HG02943 (cell line): ENCODE measurements at regions not wholly inside any gene's neighbourhood (a gene's known extent, or its start where the extent isn't known, plus 50 kb on each side); places are given as distances from the start of the nearest gene placed in this dataset.

ENCODE experiments used
- ATAC-seq: cut with Tn5 transposase; IDR thresholded peaks from one replicate; pipeline ENCODE4 v1.9.1; 2021; ENCODE audit warnings: mild to moderate bottlenecking, low read depth, moderate library complexity; ENCODE audit not compliant: unreplicated experiment

- ATAC-seq = no peak
Observed at GRCh38 chr4:19729886-19730651, 521.6 kb upstream of the SLIT2 start.

DNA sequence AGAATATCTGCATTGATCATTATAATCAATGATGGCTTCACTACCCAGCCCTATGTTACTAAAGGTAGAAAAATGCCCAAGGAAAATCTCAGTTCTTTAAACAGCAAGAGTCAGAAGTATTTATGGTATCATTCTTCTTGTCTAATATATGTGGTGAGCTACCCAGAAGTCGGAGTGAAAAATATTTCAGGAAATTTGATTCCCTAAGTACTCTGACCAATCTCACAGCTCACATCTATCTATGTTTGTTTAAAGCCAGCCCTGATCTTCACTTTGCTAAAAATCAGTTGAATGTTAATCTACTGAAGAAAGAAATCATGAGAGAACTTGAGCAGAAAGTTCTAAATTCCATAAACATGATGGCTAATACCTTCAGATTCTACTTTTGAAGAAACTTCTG lies 522.9 kb upstream of the SLIT2 start:
- no peak for ATAC-seq

- ATAC-seq = no peak
Observed at GRCh38 chr4:19727141-19727540, 524.6 kb upstream of the SLIT2 start.

DNA sequence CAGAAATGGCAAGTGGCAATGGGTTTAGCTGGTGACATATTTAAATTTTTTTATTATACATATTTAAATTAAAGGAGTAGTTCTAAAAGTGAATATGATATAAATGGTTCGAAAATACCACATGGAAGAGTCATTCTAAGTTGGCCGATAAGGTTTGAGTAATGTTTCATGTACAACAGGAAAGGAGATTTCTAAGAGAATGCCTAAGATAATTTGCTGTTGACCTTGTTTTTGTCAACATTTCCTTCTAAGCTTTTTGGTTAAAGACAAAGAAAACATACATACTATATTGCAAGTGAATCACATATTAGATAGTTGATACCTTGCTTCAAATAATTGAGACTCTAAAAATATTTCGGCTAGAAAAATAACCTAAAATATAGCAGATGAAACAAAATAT lies 526.6 kb upstream of the SLIT2 start:
- ATAC-seq = no peak

GRCh38 chr4:19722404-19722803 lies 529.3 kb upstream of the SLIT2 start:
- ATAC-seq = no peak

- ATAC-seq = no peak
Observed at GRCh38 chr4:19721587-19721986, 530.1 kb upstream of the SLIT2 start.

GRCh38 chr4:19720610-19721009 lies 531.1 kb upstream of the SLIT2 start:
- no peak for ATAC-seq

- ATAC-seq = no peak
Observed at GRCh38 chr4:19720190-19720589, 531.5 kb upstream of the SLIT2 start.

GRCh38 chr4:19711871-19712270 lies 539.8 kb upstream of the SLIT2 start:
- ATAC-seq = no peak

- no peak for ATAC-seq
Observed at GRCh38 chr4:19707876-19708275, 543.8 kb upstream of the SLIT2 start.

DNA sequence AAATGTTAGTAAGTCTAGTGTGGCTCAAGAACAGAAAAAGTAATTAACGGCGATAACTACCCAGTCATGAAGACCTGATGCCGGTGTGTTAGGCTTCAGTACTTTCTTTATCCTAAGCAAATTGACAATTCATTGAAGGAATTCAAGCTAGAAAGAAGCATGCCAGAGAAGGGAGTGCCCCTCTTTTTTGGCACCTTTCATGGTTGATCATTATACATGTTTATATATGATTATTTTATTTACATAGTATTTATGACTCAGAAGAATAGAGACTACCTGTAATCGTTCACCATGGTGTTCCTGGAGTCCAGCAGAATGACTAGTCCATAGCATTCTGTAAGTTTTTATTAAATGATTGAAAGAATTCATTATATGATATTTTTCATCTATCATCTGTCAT lies 548.3 kb upstream of the SLIT2 start:
- ATAC-seq = no peak

GRCh38 chr4:19700992-19701391 lies 550.7 kb upstream of the SLIT2 start:
- ATAC-seq = no peak

GRCh38 chr4:19698961-19699360 lies 552.7 kb upstream of the SLIT2 start:
- no peak for ATAC-seq

GRCh38 chr4:19694812-19695211 lies 556.9 kb upstream of the SLIT2 start:
- no peak for ATAC-seq

DNA sequence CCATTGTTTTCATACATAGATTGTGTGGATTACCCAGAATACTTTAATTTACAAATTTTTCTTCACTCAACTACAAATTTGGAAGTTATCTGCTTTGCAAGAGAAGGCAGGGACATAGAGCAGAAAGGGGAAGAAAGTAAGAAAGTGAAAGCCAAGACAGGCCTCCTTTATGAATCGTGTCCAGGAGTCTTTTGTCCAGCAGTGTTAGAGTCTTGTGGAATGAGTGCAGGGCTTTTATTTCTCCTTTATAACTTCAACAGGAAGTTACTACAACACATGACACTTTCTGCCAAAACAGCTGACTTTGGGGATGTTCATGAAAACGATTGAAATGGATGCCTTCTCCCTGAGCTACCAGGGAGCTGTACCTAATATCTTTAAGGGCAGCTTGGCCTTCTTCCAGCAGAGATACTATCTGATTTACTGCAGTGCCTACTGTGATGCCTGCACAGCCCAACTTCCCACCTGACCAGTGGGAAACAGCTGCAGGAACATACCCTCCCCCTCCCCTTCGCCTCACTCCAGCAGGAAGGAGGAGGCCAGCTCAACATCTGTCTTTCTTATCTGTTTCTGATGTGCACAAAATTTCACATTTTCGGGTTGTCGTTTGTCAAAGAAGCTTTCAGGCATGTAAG lies 557.7 kb upstream of the SLIT2 start:
- ATAC-seq = no peak

- no peak for ATAC-seq
Observed at GRCh38 chr4:19689511-19689910, 562.2 kb upstream of the SLIT2 start.

- no peak for ATAC-seq
Observed at GRCh38 chr4:19686456-19686855, 565.2 kb upstream of the SLIT2 start.

DNA sequence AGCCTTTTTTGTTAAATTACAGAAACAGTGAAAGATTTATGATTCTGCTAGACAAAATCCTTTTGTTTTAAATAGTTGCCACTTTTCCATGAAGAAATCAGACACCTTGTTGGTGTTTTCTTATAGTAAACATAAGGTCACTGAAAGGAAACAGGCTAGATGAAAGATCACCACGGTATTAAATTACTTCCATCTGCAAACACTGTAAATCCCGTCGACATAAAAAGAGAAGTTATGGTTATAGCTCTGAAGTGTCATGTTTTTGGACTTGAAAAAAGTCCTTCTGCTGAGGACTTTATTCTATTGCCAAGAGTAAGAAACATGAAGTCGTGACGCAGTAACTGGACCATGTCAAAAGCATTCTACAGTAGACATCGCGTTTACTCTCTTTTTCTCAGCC lies 567.6 kb upstream of the SLIT2 start:
- no peak for ATAC-seq

DNA sequence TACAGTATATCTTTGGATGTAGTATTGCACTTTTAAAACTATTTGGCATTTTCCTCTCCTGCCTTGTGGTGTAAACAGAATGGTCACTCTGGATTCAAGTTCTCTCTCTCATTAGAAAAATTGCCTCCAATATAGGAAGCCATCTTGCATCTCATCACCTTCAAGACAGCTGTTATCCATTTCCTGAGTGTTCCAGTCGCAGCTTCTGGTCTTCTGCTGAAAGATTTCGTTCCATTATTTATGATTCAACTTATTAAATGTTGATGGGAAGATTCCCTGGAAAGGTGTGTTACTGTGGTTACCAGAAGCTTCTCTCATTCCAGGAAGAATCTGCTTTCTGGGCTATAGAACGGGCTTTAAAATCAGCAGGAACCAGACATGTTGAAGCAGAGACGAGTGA lies 568.3 kb upstream of the SLIT2 start:
- ATAC-seq = no peak

- ATAC-seq = no peak
Observed at GRCh38 chr4:19677211-19677610, 574.5 kb upstream of the SLIT2 start.

- ATAC-seq = no peak
Observed at GRCh38 chr4:19675172-19675811, 576.4 kb upstream of the SLIT2 start.

DNA sequence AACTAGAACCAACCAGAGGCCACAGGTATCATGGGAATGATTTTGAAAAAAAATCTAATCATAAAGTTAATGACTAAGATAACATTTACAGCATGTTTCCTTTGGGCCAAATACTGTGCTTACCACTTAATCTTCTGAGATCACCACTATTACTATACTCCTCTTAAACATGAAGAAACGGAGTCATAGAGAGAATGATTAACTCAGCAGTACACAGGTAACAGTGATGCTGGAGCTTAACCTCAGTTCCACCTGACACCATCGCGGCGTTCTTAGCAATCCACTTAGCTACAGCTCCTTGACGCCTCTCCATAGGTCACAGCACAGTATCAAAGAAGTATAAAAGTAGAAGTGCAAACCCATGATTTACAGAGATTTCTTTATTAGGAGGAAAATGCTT lies 592.6 kb upstream of the SLIT2 start:
- ATAC-seq = no peak
